ENCODE measurements at regions not wholly inside any gene's neighbourhood (a gene's known extent, or its start where the extent isn't known, plus 50 kb on each side); places are given as distances from the start of the nearest gene placed in this dataset.

- TF ChIP-seq, protein P1, sequence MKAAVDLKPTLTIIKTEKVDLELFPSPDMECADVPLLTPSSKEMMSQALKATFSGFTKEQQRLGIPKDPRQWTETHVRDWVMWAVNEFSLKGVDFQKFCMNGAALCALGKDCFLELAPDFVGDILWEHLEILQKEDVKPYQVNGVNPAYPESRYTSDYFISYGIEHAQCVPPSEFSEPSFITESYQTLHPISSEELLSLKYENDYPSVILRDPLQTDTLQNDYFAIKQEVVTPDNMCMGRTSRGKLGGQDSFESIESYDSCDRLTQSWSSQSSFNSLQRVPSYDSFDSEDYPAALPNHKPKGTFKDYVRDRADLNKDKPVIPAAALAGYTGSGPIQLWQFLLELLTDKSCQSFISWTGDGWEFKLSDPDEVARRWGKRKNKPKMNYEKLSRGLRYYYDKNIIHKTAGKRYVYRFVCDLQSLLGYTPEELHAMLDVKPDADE (IDR thresholded peaks at IDR 0.05): no peak
- TF ChIP-seq EZH2 (IDR thresholded peaks at IDR 0.05; ENCODE audit: low read depth, unreplicated experiment): no peak
- no peak for TF ChIP-seq CREB1 (CRISPR knock-in tag; IDR thresholded peaks at IDR 0.05; ENCODE audit: low read depth)
These were observed 189.8 kb upstream of the CEP162 start (continued) for GRCh38 chr6:84417260-84417659.

DNA sequence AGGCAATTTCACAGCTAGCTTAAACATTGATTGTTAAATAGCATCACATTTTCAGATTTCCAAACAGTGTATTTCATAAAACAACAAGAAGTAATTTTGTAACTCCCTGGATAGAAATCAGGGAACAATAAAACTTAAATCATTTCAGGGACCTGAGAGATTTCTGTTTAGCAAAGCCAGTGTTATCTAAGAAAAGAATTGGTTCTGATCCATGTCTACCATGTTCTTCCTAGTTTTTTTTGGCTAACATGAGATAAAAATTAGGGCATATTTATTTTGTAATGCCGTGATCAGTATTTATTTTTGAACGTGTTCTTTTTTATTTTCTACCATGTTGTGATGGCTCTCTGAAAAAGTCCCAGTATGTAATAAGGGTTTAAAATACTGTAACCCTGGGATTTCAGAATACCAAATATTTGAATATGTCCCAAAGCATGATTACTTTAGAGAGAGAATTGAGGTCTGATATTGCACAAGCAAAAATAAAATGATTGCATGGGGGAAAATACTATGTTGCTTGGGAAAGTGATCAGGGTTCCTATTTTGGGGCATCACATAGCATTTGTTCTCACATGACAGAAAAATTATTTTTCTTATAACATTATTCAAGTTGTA lies 188.7 kb upstream of the CEP162 start:
- Mint-ChIP-seq H3K27me3 (ENCODE audit: insufficient read depth, low read depth, poor library complexity) (no peaks in the 10 kb centered on the region), H3K9me3 (no peaks in the 10 kb centered on the region)
- H3K27ac ChIP-seq (ENCODE audit: low read depth): no peak overlapping the region

DNA sequence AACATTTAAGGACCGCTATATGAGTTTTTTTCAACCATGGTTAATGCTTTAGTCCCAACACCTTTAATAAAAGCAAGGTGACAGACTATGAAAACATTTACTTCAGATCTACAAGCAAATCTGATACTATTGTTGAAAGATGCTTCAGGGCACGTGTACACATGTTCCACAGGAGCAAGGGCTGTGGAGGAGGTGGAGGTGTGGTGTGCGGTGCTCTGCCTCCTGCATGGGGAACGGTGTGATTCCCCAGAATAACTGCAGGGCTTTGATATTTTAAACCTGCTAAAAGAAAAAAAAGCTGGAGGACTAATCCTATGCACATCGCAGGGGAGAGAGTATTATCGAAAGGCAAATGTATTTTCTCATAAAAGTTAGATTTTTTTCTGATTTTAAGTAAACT lies 188.1 kb upstream of the CEP162 start:
- Histone ChIP-seq H4K20me1 (replicated peaks; ENCODE audit: insufficient read depth) (no peaks in the 10 kb centered on the region), H3K79me2 (replicated peaks; ENCODE audit: insufficient read depth) (no peaks in the 10 kb centered on the region), H3K9me2 (ENCODE audit: insufficient read depth) (no peaks in the 10 kb centered on the region), H3K4me1 (ENCODE audit: insufficient read depth) (no peaks in the 10 kb centered on the region), H3K36me3 (ENCODE audit: insufficient read depth) (no peaks in the 10 kb centered on the region), H3K4me2 (no peak overlapping the region), H2AFZ (no peak overlapping the region), H3K27ac (ENCODE audit: low read depth) (no peak overlapping the region), H3K4me3 (no peak overlapping the region), H3F3A (replicated peaks; ENCODE audit: low read depth) (no peaks in the 10 kb centered on the region), H3K27me3 (ENCODE audit: insufficient read depth) (no peaks in the 10 kb centered on the region)
- 0 out of 3 replicates have a peak, but pooled peaks cover 3% of the 10 kb centered on the region for H3K4me1 Mint-ChIP-seq
- no peaks in the 10 kb centered on the region for H3K27me3 Mint-ChIP-seq (ENCODE audit: insufficient read depth, low read depth, poor library complexity)
- no peaks in the 10 kb centered on the region for H3K36me3 Mint-ChIP-seq (ENCODE audit: low read depth)
- no peaks in the 10 kb centered on the region for H3K9me3 Mint-ChIP-seq
- ATAC-seq (no peak), DNase-seq (ENCODE audit: low spot score) (no peak)
- H3K27ac Mint-ChIP-seq: peak overlapping the region; percentile 28; the same call in 1 of the 2 replicates
- H3K4me3 Mint-ChIP-seq: no peak overlapping the region
- TF ChIP-seq, protein P1 (IDR thresholded peaks at IDR 0.05): no peak
- TF ChIP-seq EZH2phosphoT487 (IDR thresholded peaks at IDR 0.05; ENCODE audit: unreplicated experiment) (no peak), NANOG (IDR thresholded peaks at IDR 0.05; ENCODE audit: borderline replicate concordance) (no peak), CTCF (conservative IDR thresholded peaks at IDR 0.05; ENCODE audit: low read depth in 2 of 2) (no peak)
- TF ChIP-seq, protein P2, sequence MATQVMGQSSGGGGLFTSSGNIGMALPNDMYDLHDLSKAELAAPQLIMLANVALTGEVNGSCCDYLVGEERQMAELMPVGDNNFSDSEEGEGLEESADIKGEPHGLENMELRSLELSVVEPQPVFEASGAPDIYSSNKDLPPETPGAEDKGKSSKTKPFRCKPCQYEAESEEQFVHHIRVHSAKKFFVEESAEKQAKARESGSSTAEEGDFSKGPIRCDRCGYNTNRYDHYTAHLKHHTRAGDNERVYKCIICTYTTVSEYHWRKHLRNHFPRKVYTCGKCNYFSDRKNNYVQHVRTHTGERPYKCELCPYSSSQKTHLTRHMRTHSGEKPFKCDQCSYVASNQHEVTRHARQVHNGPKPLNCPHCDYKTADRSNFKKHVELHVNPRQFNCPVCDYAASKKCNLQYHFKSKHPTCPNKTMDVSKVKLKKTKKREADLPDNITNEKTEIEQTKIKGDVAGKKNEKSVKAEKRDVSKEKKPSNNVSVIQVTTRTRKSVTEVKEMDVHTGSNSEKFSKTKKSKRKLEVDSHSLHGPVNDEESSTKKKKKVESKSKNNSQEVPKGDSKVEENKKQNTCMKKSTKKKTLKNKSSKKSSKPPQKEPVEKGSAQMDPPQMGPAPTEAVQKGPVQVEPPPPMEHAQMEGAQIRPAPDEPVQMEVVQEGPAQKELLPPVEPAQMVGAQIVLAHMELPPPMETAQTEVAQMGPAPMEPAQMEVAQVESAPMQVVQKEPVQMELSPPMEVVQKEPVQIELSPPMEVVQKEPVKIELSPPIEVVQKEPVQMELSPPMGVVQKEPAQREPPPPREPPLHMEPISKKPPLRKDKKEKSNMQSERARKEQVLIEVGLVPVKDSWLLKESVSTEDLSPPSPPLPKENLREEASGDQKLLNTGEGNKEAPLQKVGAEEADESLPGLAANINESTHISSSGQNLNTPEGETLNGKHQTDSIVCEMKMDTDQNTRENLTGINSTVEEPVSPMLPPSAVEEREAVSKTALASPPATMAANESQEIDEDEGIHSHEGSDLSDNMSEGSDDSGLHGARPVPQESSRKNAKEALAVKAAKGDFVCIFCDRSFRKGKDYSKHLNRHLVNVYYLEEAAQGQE (IDR thresholded peaks at IDR 0.05; ENCODE audit: unreplicated experiment): no peak

More for the DNA sequence above, 188.7 kb upstream of the CEP162 start:
- ATAC-seq (no peak), DNase-seq (ENCODE audit: low spot score) (no peak)
- no peaks in the 10 kb centered on the region for H3K9me2 ChIP-seq (ENCODE audit: insufficient read depth)
- H3K36me3 ChIP-seq (ENCODE audit: insufficient read depth): no peaks in the 10 kb centered on the region
- TF ChIP-seq CTCF (conservative IDR thresholded peaks at IDR 0.05; ENCODE audit: low read depth in 2 of 2) (no peak), ZNF114 (CRISPR knock-in tag; IDR thresholded peaks at IDR 0.05) (no peak), ZNF331 (CRISPR knock-in tag; IDR thresholded peaks at IDR 0.05; ENCODE audit: low read depth) (no peak)
- Mint-ChIP-seq H3K27ac (no peak overlapping the region), H3K36me3 (ENCODE audit: low read depth) (no peaks in the 10 kb centered on the region), H3K4me1 (0 out of 3 replicates have a peak, but pooled peaks cover 3% of the 10 kb centered on the region), H3K4me3 (no peak overlapping the region)
- H2AFZ ChIP-seq: no peak overlapping the region
- no peak overlapping the region for H3K4me2 ChIP-seq
- no peaks in the 10 kb centered on the region for H3F3A ChIP-seq (replicated peaks; ENCODE audit: low read depth)
- H3K79me2 ChIP-seq (replicated peaks; ENCODE audit: insufficient read depth): no peaks in the 10 kb centered on the region
- H3K4me1 ChIP-seq (ENCODE audit: insufficient read depth): no peaks in the 10 kb centered on the region
- no peaks in the 10 kb centered on the region for H4K20me1 ChIP-seq (replicated peaks; ENCODE audit: insufficient read depth)
- no peak overlapping the region for H3K4me3 ChIP-seq
- H3K27me3 ChIP-seq (ENCODE audit: insufficient read depth): no peaks in the 10 kb centered on the region
